GM21529 (cell line): ENCODE measurements at regions not wholly inside any gene's neighbourhood (a gene's known extent, or its start where the extent isn't known, plus 50 kb on each side); places are given as distances from the start of the nearest gene placed in this dataset.
"Not testable (repeated sequence)": the region's sequence is repeated elsewhere in the genome, so short reads cannot be mapped to it uniquely, and the experiment has no call there.

Experiments used
- ATAC-seq: cut with Tn5 transposase; IDR thresholded peaks from one replicate; pipeline ENCODE4 v1.9.1; 2021; ENCODE audit not compliant: unreplicated experiment

- no peak for ATAC-seq
Observed at GRCh38 chr7:131686833-131687232, 130.4 kb upstream of the PODXL start.

- ATAC-seq: peak; percentile 87
Observed at GRCh38 chr7:131683536-131684125, 127.2 kb upstream of the PODXL start.

GRCh38 chr7:131681961-131682360, 125.5 kb upstream of the PODXL start:
- ATAC-seq: no peak

- not testable (repeated sequence) for ATAC-seq
Observed at GRCh38 chr7:131679071-131679470, 122.6 kb upstream of the PODXL start.

- not testable (repeated sequence) for ATAC-seq
Observed at GRCh38 chr7:131676850-131677249, 120.4 kb upstream of the PODXL start.

- no peak for ATAC-seq
Observed at GRCh38 chr7:131674131-131674530, 117.7 kb upstream of the PODXL start.

GRCh38 chr7:131673576-131673975, 117.1 kb upstream of the PODXL start:
- ATAC-seq: no peak

GRCh38 chr7:131670406-131670805, 114.0 kb upstream of the PODXL start:
- ATAC-seq: no peak

- no peak for ATAC-seq
Observed at GRCh38 chr7:131667699-131668098, 111.3 kb upstream of the PODXL start.

GRCh38 chr7:131665021-131665420, 108.6 kb upstream of the PODXL start:
- ATAC-seq: no peak

GRCh38 chr7:131664570-131664969, 108.1 kb upstream of the PODXL start:
- no peak for ATAC-seq

GRCh38 chr7:131662301-131662873, 106.0 kb upstream of the PODXL start:
- ATAC-seq: not testable (repeated sequence)

GRCh38 chr7:131657881-131658280, 101.5 kb upstream of the PODXL start:
- ATAC-seq: no peak

- ATAC-seq: no peak
Observed at GRCh38 chr7:131656980-131657723, 100.7 kb upstream of the PODXL start.

- no peak for ATAC-seq
Observed at GRCh38 chr7:131655866-131656265, 99.4 kb upstream of the PODXL start.

GRCh38 chr7:131655447-131655846, 99.0 kb upstream of the PODXL start:
- ATAC-seq: no peak

GRCh38 chr7:131654668-131655326, 98.4 kb upstream of the PODXL start:
- peak; percentile 90 for ATAC-seq

- no peak for ATAC-seq
Observed at GRCh38 chr7:131654249-131654558, 97.8 kb upstream of the PODXL start.

- no peak for ATAC-seq
Observed at GRCh38 chr7:131653418-131654248, 97.2 kb upstream of the PODXL start.

GRCh38 chr7:131652934-131653333, 96.5 kb upstream of the PODXL start:
- no peak for ATAC-seq

GRCh38 chr7:131652194-131652593, 95.8 kb upstream of the PODXL start:
- ATAC-seq: no peak
